Coronary artery (tissue), 2 donors: ENCODE measurements at regions not wholly inside any gene's neighbourhood (a gene's known extent, or its start where the extent isn't known, plus 50 kb on each side); places are given as distances from the start of the nearest gene placed in this dataset.
"Not testable (repeated sequence)": the region's sequence is repeated elsewhere in the genome, so short reads cannot be mapped to it uniquely, and the experiment has no call there.

Experiments used
- DNase-seq: peaks from one replicate; pipeline ENCODE4 v3.0.0-alpha.2; 2017; ENCODE audit warnings: low spot score
- H3K27ac ChIP-seq, 2 donors: fragments of 200-600 bp; sonication (generic); one replicate each; pipeline ENCODE4 v1.5.1; 2016 to 2019
- H3K4me3 ChIP-seq: fragments of 200-600 bp; sonication (generic); 2 replicates; pipeline ENCODE4 v1.5.1; 2016; ENCODE audit warnings: mild to moderate bottlenecking, moderate library complexity
- CTCF ChIP-seq: fragments of 200-600 bp; sonication (generic); IDR thresholded peaks from one replicate; pipeline ENCODE4 v1.5.1; 2019; ENCODE audit warnings: antibody characterized with exemption

GRCh38 chr13:65595916-65596315 is 1634.2 kb downstream of the PCDH9 start:
- no peak for TF ChIP-seq CTCF
- DNase-seq: no peak
- Histone ChIP-seq H3K4me3 (no peak overlapping the region), H3K27ac (no peak overlapping the region)

GRCh38 chr13:65594298-65594781 is 1635.8 kb downstream of the PCDH9 start:
- H3K4me3 ChIP-seq: no peak overlapping the region
- no peak for TF ChIP-seq CTCF
- H3K27ac ChIP-seq: no peak overlapping the region
- DNase-seq: no peak

- Histone ChIP-seq H3K4me3 (no peak overlapping the region), H3K27ac (no peak overlapping the region)
- no peak for DNase-seq
- TF ChIP-seq CTCF: no peak
Observed at GRCh38 chr13:65593298-65593874, 1636.8 kb downstream of the PCDH9 start.

GRCh38 chr13:65592731-65593130 is 1637.4 kb downstream of the PCDH9 start:
- DNase-seq: no peak
- no peak for TF ChIP-seq CTCF
- no peak overlapping the region for H3K4me3 ChIP-seq

GRCh38 chr13:65585346-65585745 is 1644.8 kb downstream of the PCDH9 start:
- Histone ChIP-seq H3K4me3 (no peak overlapping the region), H3K27ac (no peak overlapping the region)
- no peak for TF ChIP-seq CTCF
- no peak for DNase-seq

More at GRCh38 chr13:65592731-65593130, 1637.4 kb downstream of the PCDH9 start:
- no peak overlapping the region for H3K27ac ChIP-seq

- no peak for TF ChIP-seq CTCF
- Histone ChIP-seq H3K27ac (no peak overlapping the region), H3K4me3 (no peak overlapping the region)
- no peak for DNase-seq
Observed at GRCh38 chr13:65584126-65584525, 1646.0 kb downstream of the PCDH9 start.

GRCh38 chr13:65582160-65582559 is 1648.0 kb downstream of the PCDH9 start:
- Histone ChIP-seq H3K27ac (no peak overlapping the region), H3K4me3 (no peak overlapping the region)
- DNase-seq: no peak
- no peak for TF ChIP-seq CTCF

GRCh38 chr13:65564561-65564960 is 1665.6 kb downstream of the PCDH9 start:
- not testable (repeated sequence) for H3K4me3 ChIP-seq, DNase-seq, H3K27ac ChIP-seq
